ENCODE measurements at regions not wholly inside any gene's neighbourhood (a gene's known extent, or its start where the extent isn't known, plus 50 kb on each side); places are given as distances from the start of the nearest gene placed in this dataset.

DNA sequence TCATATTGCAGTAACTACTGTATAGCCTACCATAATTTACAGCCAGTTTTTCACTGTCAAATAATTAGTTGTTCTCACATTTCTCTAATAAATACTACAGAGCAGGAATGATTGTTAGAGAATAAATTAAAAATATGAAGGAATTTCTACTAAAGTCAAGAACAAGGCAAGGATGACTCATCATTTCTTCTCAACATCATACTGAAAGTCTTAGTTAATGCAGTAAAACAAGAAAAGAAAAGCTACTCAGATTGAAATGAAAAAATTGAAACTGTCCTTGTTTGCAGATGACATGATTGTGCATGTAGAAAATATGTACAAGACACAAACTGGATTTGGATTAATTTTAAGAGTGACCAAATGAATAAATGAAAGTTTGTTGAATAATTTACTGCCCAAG, 608.2 kb downstream of the NSUN3 start:
- TF ChIP-seq POLR2A (IDR thresholded peaks at IDR 0.05) (no peak), CTCF (IDR thresholded peaks at IDR 0.05) (no peak)

Data from stomach (tissue), 4 donors.